NCI-H524 treated with DMSO at 0.1 percent for 48 hours (cell line): ENCODE measurements at regions not wholly inside any gene's neighbourhood (a gene's known extent, or its start where the extent isn't known, plus 50 kb on each side); places are given as distances from the start of the nearest gene placed in this dataset.
"Not testable (repeated sequence)": the region's sequence is repeated elsewhere in the genome, so short reads cannot be mapped to it uniquely, and the experiment has no call there.

ENCODE experiments used
- DNase-seq: peaks from one replicate; lab custom pipeline; 2025; lab: John Stamatoyannopoulos, UW

- no peak for DNase-seq
Measured at GRCh38 chr12:29957835-29958234, 174.1 kb upstream of the TMTC1 start.

- DNase-seq, result no peak
Measured at GRCh38 chr12:29945904-29946303, 162.2 kb upstream of the TMTC1 start.

- peak; percentile 59 for DNase-seq
Measured at GRCh38 chr12:29944269-29945000, 160.7 kb upstream of the TMTC1 start.

- no peak for DNase-seq
Measured at GRCh38 chr12:29943683-29944082, 159.9 kb upstream of the TMTC1 start.

- no peak for DNase-seq
Measured at GRCh38 chr12:29940811-29941210, 157.1 kb upstream of the TMTC1 start.

GRCh38 chr12:29930503-29930902, 146.8 kb upstream of the TMTC1 start:
- no peak for DNase-seq

- DNase-seq, result no peak
Measured at GRCh38 chr12:29929295-29929694, 145.6 kb upstream of the TMTC1 start.

GRCh38 chr12:29921307-29921706, 137.6 kb upstream of the TMTC1 start:
- DNase-seq, result no peak

- no peak for DNase-seq
Measured at GRCh38 chr12:29908157-29908556, 124.4 kb upstream of the TMTC1 start.

- no peak for DNase-seq
Measured at GRCh38 chr12:29907461-29907860, 123.7 kb upstream of the TMTC1 start.

- no peak for DNase-seq
Measured at GRCh38 chr12:29902043-29902442, 118.3 kb upstream of the TMTC1 start.

- DNase-seq, result no peak
Measured at GRCh38 chr12:29901585-29901984, 117.8 kb upstream of the TMTC1 start.

- DNase-seq, result no peak
Measured at GRCh38 chr12:29899212-29899931, 115.6 kb upstream of the TMTC1 start.

- no peak for DNase-seq
Measured at GRCh38 chr12:29895966-29896365, 112.2 kb upstream of the TMTC1 start.

- DNase-seq, result no peak
Measured at GRCh38 chr12:29893002-29893401, 109.3 kb upstream of the TMTC1 start.

- DNase-seq, result no peak
Measured at GRCh38 chr12:29891792-29892191, 108.0 kb upstream of the TMTC1 start.

- no peak for DNase-seq
Measured at GRCh38 chr12:29889737-29890136, 106.0 kb upstream of the TMTC1 start.

GRCh38 chr12:29888777-29889176, 105.0 kb upstream of the TMTC1 start:
- no peak for DNase-seq

GRCh38 chr12:29884957-29885356, 101.2 kb upstream of the TMTC1 start:
- not testable (repeated sequence) for DNase-seq

GRCh38 chr12:29883941-29884554, 100.3 kb upstream of the TMTC1 start:
- no peak for DNase-seq

GRCh38 chr12:29883525-29883924, 99.8 kb upstream of the TMTC1 start:
- no peak for DNase-seq

GRCh38 chr12:29882846-29883245, 99.1 kb upstream of the TMTC1 start:
- peak; percentile 92 for DNase-seq

- DNase-seq, result no peak
Measured at GRCh38 chr12:29880987-29881386, 97.2 kb upstream of the TMTC1 start.
